Osteoblast (primary cell): ENCODE measurements at regions not wholly inside any gene's neighbourhood (a gene's known extent, or its start where the extent isn't known, plus 50 kb on each side); places are given as distances from the start of the nearest gene placed in this dataset.

Source experiments
- DNase-seq: peaks from one replicate; pipeline ENCODE4 v3.0.0; 2011; ENCODE audit warnings: low spot score, mixed read lengths; ENCODE audit not compliant: insufficient read length; ENCODE audit errors: missing footprints
- H2AFZ ChIP-seq: 2 replicates; pipeline ENCODE4 v1.6.0; 2011; ENCODE audit warnings: mild to moderate bottlenecking, low read length
- H3K27ac ChIP-seq: 2 replicates; pipeline ENCODE4 v1.5.1; 2011; ENCODE audit warnings: mild to moderate bottlenecking, low read depth, low read length, moderate library complexity
- H3K27me3 ChIP-seq: 2 replicates; pipeline ENCODE4 v1.6.0; 2012; ENCODE audit warnings: mild to moderate bottlenecking, control low read depth, inconsistent platforms, low read length, moderate library complexity; ENCODE audit not compliant: insufficient read depth
- H3K36me3 ChIP-seq: 2 replicates; pipeline ENCODE4 v1.5.1; 2011; ENCODE audit warnings: mild to moderate bottlenecking, low read length, control low read depth, moderate library complexity; ENCODE audit not compliant: insufficient read depth
- H3K4me1 ChIP-seq: 2 replicates; pipeline ENCODE4 v1.5.1; 2011; ENCODE audit warnings: mild to moderate bottlenecking, low read length, control low read depth, moderate library complexity; ENCODE audit not compliant: insufficient read depth
- H3K4me2 ChIP-seq: 2 replicates; pipeline ENCODE4 v1.6.0; 2011; ENCODE audit warnings: mild to moderate bottlenecking, low read length; ENCODE audit not compliant: insufficient read depth
- H3K4me3 ChIP-seq: fragments of 200-600 bp; sonication (generic); 3 replicates; pipeline ENCODE4 v1.5.1; 2012; ENCODE audit warnings: mild to moderate bottlenecking, low read length, inconsistent platforms; ENCODE audit not compliant: insufficient read depth
- H3K79me2 ChIP-seq: 2 replicates; pipeline ENCODE4 v1.6.0; 2012; ENCODE audit warnings: mild to moderate bottlenecking, low read length, control low read depth, inconsistent platforms; ENCODE audit not compliant: insufficient read depth
- H3K9me3 ChIP-seq: 2 replicates; pipeline ENCODE4 v1.5.1; 2011; ENCODE audit warnings: low read depth, low read length, control low read depth
- H4K20me1 ChIP-seq: 2 replicates; pipeline ENCODE4 v1.6.0; 2012; ENCODE audit warnings: mild to moderate bottlenecking, low read length, control low read depth; ENCODE audit not compliant: insufficient read depth
- TF ChIP-seq, protein P1 (sequence below): IDR thresholded peaks from 2 replicates; pipeline ENCODE4 v1.5.1; 2011; ENCODE audit warnings: mild to moderate bottlenecking, low read depth, low read length, moderate library complexity; ENCODE audit errors: extremely low read depth

DNA sequence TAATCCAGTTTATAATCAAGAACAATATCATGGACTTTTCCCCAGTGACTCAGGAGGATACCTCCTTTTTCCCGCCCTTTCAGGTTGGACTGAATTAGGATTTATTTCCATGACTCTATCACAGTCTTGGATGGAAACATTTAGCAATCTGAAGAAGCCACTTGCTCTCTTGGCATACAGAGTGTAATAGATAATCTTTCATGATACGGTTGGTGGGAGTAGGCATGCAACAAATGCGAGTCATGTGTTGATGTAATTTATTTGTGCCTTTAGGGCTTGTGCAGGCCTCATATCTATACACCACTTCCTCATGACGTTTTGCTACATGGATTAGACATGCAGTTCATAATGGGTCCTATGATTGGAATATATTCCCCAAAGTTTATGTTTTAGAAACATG, 54.2 kb upstream of the MCTP2 start:
- H3K27ac ChIP-seq = no peak overlapping the region

DNA sequence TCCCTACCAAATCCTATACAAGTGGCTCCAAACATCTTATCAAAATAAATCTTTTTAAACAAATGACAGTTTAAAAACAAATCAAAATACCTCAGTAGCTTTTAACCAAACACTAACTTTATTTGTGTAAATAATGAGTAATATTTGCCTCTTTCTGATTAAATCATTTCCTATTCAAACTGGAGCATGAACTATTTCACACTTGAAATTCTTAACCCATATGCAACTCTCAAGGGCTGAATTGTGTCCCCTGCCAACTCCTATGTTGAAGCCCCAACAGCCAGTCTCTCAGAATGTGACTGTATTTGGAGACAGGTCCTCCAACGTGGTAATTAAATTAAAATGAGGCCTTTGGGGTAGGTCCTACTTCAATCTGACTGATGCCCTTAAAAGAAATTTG, 55.9 kb upstream of the MCTP2 start:
- TF ChIP-seq, protein P1, sequence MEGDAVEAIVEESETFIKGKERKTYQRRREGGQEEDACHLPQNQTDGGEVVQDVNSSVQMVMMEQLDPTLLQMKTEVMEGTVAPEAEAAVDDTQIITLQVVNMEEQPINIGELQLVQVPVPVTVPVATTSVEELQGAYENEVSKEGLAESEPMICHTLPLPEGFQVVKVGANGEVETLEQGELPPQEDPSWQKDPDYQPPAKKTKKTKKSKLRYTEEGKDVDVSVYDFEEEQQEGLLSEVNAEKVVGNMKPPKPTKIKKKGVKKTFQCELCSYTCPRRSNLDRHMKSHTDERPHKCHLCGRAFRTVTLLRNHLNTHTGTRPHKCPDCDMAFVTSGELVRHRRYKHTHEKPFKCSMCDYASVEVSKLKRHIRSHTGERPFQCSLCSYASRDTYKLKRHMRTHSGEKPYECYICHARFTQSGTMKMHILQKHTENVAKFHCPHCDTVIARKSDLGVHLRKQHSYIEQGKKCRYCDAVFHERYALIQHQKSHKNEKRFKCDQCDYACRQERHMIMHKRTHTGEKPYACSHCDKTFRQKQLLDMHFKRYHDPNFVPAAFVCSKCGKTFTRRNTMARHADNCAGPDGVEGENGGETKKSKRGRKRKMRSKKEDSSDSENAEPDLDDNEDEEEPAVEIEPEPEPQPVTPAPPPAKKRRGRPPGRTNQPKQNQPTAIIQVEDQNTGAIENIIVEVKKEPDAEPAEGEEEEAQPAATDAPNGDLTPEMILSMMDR = no peak
- no peak overlapping the region for H3K4me2 ChIP-seq

More for the DNA sequence above, 54.2 kb upstream of the MCTP2 start:
- no peaks in the 10 kb centered on the region for H3K36me3 ChIP-seq
- no peak overlapping the region for H3K4me2 ChIP-seq
- H3K27me3 ChIP-seq = no peaks in the 10 kb centered on the region
- TF ChIP-seq, protein P1 = no peak
- no peaks in the 10 kb centered on the region for H3K79me2 ChIP-seq
- H3K9me3 ChIP-seq = peaks cover 2% of the 10 kb centered on the region
- H2AFZ ChIP-seq = no peak overlapping the region
- no peaks in the 10 kb centered on the region for H4K20me1 ChIP-seq
- no peak for DNase-seq
- no peaks in the 10 kb centered on the region for H3K4me1 ChIP-seq
- no peak overlapping the region for H3K4me3 ChIP-seq

DNA sequence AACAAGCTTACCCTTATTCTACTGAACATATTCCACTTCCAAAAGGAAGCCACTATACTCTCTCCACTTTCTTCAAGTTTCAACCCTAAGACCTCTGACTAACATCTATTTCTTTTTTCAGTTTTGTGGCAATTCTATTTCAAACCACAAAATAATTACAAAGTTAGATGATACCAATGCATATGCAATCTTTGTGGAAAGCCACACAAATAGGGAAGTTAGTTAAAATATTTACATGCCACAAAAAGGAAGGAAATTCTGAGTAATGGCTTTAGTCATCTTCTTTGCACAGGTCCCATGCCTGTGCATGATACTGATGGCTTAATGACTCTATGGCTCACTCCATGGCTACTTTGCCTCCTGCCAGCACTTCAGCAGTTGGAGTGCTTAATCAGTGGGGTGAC, 57.0 kb upstream of the MCTP2 start:
- Histone ChIP-seq H3K27me3 (no peaks in the 10 kb centered on the region), H3K4me3 (no peak overlapping the region), H3K9me3 (peaks cover 2% of the 10 kb centered on the region), H4K20me1 (no peaks in the 10 kb centered on the region), H3K4me2 (no peak overlapping the region), H3K36me3 (no peaks in the 10 kb centered on the region), H3K4me1 (no peaks in the 10 kb centered on the region), H3K27ac (no peak overlapping the region), H2AFZ (no peak overlapping the region), H3K79me2 (no peaks in the 10 kb centered on the region)
- peak; percentile 31 for DNase-seq
- TF ChIP-seq, protein P1 = no peak

More for the DNA sequence above, 55.9 kb upstream of the MCTP2 start:
- Histone ChIP-seq H3K4me1 (no peaks in the 10 kb centered on the region), H4K20me1 (no peaks in the 10 kb centered on the region), H3K27me3 (no peaks in the 10 kb centered on the region), H3K27ac (no peak overlapping the region), H3K4me3 (no peak overlapping the region), H3K9me3 (peaks cover 2% of the 10 kb centered on the region), H3K79me2 (no peaks in the 10 kb centered on the region), H3K36me3 (no peaks in the 10 kb centered on the region), H2AFZ (no peak overlapping the region)
- DNase-seq = no peak

DNA sequence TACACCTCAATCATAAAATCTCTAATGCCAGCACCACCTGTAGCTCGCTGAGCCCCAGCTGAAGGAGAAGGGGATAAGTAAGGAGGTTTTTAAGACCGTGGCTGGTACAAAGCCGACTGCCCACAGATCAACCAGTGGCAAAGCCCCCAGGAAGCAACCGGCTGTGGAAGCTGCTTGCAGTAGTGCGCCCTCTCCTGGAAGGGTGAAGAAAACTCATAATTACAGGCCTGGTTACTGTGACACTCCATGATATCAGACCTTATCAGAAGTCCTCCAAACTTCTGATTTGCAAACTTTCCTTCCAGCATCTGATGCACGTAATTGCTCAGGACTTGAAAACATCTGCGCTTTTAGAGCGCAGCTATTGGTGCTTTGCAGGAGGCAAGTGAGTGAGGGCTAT, 63.1 kb upstream of the MCTP2 start:
- DNase-seq = no peak
- Histone ChIP-seq H3K79me2 (no peaks in the 10 kb centered on the region), H2AFZ (no peak overlapping the region), H3K9me3 (peaks cover 2% of the 10 kb centered on the region), H3K36me3 (no peaks in the 10 kb centered on the region), H3K4me2 (no peak overlapping the region), H3K27me3 (no peaks in the 10 kb centered on the region), H3K4me3 (no peak overlapping the region), H4K20me1 (no peaks in the 10 kb centered on the region), H3K4me1 (no peaks in the 10 kb centered on the region), H3K27ac (no peak overlapping the region)
- TF ChIP-seq, protein P1 = no peak
